ENCODE measurements at regions not wholly inside any gene's neighbourhood (a gene's known extent, or its start where the extent isn't known, plus 50 kb on each side); places are given as distances from the start of the nearest gene placed in this dataset.

DNA sequence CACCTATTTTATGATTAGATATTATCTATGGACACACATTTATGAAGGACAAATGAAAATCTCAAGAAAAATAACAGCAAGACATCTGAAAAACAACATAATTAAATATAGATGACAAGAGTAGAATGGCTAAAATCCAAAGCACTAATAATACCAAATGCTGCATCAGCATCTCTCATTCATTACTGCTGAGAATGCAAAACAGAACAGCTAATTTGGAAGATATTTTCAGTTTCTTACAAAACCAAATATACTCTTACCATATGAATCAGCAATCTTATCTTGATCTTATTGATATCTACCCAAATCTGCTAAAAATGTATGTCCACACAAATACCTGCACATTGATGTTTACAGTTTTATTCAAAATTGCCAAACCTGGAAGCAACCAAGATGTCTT is 829.1 kb upstream of the MIR17HG start:
- DNase-seq, result no peak

DNA sequence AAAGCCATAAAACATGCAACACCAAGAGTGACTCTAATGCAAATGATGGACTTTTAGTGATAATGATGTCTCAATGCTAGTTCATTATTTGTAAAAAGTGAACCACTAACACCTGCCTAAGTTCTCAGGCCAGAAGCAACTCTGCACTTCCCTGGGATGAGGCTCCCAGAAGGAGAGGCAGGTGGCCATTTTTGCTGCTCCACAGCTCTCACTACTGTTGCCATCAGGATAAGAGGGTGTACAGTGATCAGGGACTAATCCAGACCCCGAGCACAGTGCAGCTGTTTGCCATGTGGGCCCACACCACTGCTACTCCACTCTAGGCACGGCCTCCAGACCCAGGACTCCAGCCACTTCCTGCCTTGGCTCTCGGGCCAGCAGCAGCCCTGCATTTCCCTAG is 828.3 kb upstream of the MIR17HG start:
- DNase-seq, result no peak

DNA sequence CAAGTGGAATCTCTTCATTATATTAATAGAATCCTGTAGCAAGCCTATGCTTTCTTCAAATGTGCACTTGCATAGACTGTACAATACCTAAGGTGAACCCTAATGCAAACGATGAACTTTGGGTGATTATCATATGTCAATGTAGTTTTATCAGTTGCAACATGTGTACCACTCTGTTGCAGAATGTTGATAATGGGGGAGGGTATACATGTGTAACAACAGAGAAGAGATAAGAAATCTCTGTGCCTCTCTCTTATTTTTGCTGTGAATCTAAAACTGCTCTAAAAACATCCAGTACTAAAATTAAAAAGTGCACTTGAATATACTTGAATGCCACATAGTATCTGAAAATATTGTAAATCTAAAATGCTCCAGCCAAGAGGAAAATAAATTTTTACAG is 820.8 kb upstream of the MIR17HG start:
- DNase-seq, result no peak

DNA sequence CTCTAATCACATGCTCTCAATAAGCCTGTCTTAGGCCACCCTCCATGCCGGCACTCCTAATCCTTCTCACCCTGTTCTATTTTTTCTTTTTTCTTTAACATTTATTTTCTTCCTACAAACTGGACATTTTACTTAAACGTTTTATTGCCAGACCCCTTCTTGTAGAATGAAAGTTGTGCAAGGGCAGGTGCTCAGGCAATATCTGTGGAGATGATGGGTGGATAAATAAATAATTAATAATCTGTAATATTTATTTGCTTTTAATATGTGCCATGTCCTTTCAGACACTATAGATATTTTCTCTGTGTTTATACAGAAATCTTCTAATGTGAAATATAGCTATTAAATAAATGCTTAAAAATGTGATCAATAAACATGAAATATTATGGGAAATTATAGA is 815.7 kb upstream of the MIR17HG start:
- no peak for DNase-seq

DNA sequence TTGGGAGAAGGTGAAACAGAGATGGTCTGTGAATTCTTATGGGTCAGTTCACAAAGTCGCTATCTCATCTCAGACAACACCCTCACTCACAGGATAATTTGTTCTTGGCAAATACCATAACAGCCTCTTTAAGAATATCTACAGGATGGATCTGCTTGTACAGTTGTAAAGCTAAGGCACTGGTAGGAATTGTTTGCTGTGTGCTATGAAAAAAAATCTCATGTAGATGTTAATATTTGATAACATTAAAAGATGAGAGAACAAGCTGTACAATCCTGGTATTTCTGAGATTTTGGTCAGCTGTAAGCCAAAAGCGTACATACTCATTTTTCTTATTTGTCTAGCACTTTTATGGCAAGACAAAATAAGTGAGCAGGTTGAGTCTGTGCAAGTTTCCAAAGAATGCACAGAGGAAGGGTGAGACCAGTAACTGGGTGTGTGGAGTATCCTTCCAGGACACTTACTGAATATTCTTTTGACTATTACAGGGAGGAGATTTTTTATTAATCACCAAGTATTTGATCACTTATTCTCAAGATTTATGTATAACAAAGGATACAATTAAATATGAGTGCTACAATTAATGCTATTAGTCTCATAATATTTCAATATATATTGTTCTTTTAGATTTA is 814.5 kb upstream of the MIR17HG start:
- DNase-seq, result no peak

DNA sequence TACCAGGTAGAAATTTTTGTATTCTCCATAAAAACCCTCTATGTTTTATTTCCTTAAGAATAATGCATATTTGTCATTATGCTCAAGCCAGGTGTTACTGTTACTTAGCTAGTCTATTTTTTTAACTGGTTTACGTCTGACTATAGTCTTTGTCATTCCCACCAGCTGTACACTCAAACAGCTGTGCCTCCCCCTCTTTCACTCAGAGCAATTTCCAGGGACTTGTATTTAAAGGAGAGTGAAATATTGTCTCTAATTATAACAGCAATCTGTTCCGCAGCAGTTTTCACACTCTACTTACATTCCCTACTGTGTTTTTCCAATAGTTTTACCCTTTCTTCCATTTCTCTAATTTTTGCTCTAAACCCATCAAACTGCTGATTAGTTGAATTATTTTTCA is 813.6 kb upstream of the MIR17HG start:
- no peak for DNase-seq

DNA sequence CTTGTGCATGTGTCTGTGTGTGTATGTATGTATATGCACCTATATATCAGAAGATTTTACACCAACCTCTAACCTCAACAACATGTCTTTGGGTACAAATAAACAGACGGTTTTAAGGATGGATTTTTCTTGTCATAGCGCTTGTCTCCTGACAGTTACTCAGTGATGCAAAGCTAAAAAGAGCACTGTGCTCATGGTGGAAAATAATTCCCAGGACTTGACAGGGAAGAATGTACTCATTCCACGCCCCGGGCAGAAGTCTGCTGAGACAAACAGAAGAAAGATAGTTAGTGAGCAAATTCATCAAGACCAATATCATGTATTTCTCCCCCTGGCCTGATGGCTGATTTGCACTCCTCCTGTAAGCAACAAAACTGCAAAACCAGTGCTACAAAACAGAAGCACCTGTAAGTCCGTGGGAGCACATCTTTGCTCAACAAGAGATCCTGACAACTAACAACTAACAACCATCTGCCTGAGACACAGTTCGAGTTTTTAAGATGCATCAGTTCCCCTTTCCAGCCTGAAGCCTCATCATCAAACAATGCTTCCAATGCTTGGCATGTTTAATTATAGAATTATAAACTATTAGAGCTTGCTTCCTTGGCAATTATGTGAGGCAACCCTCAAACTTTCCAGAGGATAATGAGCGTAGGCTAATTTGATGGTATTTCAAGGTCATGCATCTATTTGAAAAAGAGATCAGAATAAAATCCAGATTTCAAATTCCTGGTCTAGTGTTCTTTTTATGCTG is 812.7 kb upstream of the MIR17HG start:
- no peak for DNase-seq

DNA sequence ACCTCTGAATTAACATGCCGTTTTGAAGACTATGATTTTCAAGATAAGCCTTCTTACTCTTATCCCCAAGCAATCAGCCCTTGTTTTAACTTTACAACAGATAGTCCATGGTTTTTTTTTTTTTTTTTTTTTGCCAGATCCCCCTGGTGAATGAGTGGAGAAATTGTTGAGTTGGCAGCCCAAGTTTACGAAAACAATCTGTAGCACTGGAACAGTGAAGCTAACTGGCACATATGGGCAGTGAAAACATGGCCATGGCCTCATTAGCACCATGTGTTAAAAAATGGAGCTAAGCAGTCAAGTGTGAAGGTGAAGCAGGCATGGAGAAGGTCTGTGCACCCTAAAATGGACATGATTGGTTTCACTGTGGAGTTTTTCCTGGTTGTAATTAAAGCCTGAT is 812.1 kb upstream of the MIR17HG start:
- DNase-seq, result no peak

- no peak for DNase-seq
Observed at GRCh38 chr13:90538063-90538462, 809.4 kb upstream of the MIR17HG start.

DNA sequence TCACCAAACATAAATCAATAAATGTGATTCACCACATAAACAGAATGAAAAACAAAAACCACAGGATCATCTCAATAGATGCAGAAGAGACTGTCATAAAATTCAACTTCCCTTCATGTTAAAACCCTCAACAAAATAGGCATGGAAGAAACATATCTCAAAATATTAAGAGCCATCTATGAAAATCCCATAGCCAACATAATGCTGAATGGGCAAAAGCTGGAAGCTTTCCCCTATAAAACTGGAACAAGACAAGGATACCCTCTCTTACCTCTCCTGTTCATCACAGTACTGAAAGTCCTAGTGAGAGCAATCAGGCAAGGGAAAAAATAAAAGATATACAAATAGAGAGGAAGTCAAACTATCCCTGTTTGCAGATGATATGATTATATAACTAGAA is 806.1 kb upstream of the MIR17HG start:
- DNase-seq, result no peak

GRCh38 chr13:90542959-90543505 is 804.5 kb upstream of the MIR17HG start:
- no peak for DNase-seq

DNA sequence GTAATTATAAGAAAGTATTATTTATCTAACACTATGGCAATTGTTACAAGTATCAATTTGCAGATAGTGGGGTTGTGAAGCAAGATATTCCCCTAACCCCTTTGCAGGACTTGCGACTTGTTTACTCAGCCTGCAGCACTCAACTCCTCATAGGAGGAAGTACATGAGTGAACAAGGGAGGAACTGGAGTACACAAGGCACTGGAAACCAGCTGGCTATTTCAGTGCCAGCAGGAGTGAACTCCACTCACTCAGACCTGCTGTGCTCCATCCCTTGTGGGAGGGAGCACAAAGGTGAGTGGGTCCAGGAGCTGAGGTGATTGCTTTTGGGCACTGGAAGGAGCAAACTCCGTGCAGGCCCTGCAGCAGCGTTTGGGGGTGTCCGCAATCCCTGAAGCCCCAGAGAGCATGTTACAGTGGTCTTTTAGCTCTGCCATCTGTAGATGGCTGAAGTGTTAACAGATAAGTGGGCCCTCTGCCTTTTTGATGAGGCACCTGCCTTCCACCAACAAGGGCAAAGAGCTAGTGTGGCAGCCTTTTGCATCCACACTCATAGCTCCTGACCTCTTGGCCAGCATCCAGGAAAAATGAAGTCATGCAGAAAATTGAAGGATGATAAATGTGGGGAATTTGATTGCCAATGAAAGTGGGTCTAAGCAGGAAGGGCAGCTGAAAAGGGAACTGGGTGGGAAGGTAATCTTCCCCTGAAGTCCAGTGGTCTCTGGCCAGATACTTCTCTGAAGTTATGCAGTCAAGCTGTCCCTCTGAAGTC is 802.2 kb upstream of the MIR17HG start:
- no peak for DNase-seq

DNA sequence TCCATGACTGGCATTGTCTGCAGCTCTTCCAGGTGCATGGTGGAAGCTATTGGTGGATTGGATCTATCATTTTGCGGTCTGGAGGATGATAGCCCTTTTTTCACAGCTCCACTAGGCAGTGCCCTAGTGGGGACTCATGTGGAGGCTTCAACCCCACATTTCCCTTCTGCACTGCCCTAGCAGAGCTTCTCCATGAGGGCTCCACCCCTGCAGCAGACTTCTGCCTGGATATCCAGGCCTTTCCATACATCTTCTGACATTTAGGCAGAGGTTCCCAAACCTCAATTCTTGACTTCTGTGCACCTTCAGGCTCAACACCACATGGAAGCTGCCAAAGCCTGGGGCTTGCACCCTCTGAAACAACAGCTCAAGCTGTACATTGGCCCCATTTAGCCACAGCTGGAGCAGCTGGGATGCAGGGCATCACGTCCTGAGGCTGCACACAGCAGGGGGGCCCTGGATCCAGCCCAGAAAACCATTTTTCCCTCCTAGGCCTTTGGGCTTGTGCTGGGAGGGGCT is 800.2 kb upstream of the MIR17HG start:
- DNase-seq, result no peak

- DNase-seq, result no peak
Observed at GRCh38 chr13:90551253-90551652, 796.2 kb upstream of the MIR17HG start.

GRCh38 chr13:90552702-90553101 is 794.8 kb upstream of the MIR17HG start:
- no peak for DNase-seq

DNA sequence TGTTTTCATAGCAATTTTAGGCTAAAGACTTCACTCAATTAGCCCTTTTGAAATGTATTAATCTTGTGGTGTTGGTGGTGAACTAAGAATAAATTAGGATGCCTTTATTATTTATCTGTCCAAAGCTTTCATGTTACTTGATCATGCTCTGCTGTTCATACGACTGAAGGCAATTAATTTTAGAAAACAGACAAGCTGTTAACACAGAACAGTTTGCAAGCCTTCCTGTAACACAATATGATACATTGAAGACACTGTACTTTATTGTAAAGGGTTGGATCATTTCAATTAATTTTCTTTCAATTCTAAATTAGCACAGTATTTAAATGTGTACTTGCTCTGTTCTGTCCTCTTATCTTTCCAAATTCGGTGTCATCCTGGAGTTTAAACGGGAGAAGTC is 794.3 kb upstream of the MIR17HG start:
- DNase-seq, result no peak

GRCh38 chr13:90557626-90558025 is 789.9 kb upstream of the MIR17HG start:
- DNase-seq, result no peak

- no peak for DNase-seq
Observed at GRCh38 chr13:90562443-90562842, 785.0 kb upstream of the MIR17HG start.

DNA sequence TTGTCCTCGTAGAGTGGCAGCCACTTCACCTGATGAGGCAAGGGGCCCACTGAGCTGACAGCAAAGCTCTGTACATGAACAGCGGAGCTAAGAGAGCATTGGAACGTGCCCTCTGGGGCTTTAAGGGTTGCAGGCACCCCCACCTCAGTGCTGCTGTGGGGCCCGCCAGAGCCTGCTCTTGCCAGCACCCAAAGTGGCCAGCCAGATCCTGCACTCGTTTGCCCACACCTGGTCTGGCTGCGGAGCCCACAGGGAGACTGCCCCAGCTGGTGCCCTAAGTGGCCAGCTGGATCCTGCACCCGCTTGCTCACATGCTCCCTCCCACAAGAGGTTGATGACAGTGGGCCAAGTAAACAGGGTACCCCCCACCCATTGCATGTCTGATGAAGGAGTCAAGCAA is 783.4 kb upstream of the MIR17HG start:
- DNase-seq, result no peak

- DNase-seq, result no peak
Observed at GRCh38 chr13:90564566-90564965, 782.9 kb upstream of the MIR17HG start.

- no peak for DNase-seq
Observed at GRCh38 chr13:90565985-90566713, 781.3 kb upstream of the MIR17HG start.

GRCh38 chr13:90568165-90568564 is 779.3 kb upstream of the MIR17HG start:
- DNase-seq, result no peak

GRCh38 chr13:90576067-90576466 is 771.4 kb upstream of the MIR17HG start:
- DNase-seq, result no peak

Data from activated T-cell treated with anti-CD3 and anti-CD28 coated beads, Interleukin-2, amount 50 U/mL, for 48 hours (primary cell).